HG02973 (cell line): ENCODE measurements at regions not wholly inside any gene's neighbourhood (a gene's known extent, or its start where the extent isn't known, plus 50 kb on each side); places are given as distances from the start of the nearest gene placed in this dataset.
"Not testable (repeated sequence)": the region's sequence is repeated elsewhere in the genome, so short reads cannot be mapped to it uniquely, and the experiment has no call there.

ENCODE experiments used
- ATAC-seq: cut with Tn5 transposase; IDR thresholded peaks from one replicate; pipeline ENCODE4 v1.9.1; 2021; ENCODE audit warnings: moderate library complexity; ENCODE audit not compliant: unreplicated experiment

- no peak for ATAC-seq
These were observed 300.9 kb upstream of the G2E3 start for GRCh38 chr14:30257946-30258661.

DNA sequence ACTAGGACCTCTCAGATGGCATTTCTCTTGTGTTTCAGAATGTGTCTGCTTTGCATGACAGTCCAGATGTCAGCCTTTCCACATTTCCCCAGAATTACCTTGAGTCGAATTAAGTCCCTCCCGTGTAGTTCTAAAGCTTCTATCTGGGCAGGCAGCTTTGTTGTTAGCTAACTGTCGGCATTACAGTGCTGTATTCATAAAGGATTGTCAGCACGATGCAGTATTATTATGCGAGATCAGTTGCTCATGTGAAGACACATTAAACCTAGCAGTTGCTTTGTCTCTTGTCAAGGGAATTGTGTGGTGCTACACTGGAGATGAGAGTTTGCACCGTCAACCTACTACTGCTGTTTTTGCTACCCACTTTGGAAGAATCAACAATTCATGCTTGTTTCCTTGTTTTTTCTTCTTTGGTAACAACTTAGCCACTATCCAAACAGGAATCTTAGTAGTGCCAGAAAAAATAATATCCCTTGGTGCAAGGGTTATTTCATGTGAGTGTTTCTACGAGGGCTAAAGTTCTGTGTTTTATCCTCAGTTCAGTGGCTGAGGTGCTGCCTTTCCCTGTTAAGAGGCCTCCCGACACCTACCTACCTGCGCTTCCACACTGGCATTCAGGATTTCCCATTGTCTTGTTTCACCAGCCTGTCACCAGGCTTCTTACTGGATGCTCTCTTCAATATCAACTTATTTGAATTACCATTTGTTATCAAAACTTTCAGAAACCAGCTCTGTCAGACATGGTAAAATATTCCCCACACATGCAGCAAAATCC, 297.9 kb upstream of the G2E3 start:
- no peak for ATAC-seq

DNA sequence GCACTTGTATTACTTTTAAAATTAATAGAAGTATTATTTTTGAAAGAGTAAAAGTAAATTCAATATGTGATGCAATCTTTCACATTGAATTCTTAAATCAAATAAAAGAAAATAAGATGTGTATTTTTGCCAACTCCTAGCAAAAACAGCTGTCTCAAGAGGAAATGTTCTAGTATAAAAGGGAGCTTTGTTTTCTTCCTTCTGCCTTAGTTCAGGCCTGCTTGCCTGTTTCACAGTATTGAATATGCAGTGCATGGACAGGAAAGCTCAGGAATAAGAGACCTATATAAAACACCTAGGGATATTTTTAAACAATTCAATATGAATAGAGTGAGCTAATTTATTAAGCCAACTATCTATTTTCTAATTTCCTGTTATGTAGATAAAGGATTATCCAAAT, 294.8 kb upstream of the G2E3 start:
- ATAC-seq: no peak

DNA sequence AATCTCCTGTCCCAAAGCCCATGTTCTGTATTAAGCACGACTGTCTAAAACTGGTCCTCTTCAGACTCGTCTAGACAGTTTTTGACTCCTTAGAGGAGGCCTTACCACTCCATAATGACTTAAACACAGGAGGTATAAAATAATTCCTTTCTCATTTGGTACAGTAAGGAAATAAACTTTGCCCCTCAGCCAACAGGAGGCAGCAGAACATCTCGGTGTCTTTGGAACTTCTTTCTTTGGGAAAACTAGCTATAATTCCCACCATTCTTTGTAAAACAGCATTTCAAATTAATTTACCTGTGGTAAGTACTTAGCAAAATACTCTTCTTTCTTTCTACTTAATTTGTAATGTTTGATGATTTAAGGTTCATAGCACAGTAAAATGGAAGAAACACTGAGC, 292.7 kb upstream of the G2E3 start:
- ATAC-seq: no peak

GRCh38 chr14:30267141-30267540, 291.8 kb upstream of the G2E3 start:
- ATAC-seq: no peak

DNA sequence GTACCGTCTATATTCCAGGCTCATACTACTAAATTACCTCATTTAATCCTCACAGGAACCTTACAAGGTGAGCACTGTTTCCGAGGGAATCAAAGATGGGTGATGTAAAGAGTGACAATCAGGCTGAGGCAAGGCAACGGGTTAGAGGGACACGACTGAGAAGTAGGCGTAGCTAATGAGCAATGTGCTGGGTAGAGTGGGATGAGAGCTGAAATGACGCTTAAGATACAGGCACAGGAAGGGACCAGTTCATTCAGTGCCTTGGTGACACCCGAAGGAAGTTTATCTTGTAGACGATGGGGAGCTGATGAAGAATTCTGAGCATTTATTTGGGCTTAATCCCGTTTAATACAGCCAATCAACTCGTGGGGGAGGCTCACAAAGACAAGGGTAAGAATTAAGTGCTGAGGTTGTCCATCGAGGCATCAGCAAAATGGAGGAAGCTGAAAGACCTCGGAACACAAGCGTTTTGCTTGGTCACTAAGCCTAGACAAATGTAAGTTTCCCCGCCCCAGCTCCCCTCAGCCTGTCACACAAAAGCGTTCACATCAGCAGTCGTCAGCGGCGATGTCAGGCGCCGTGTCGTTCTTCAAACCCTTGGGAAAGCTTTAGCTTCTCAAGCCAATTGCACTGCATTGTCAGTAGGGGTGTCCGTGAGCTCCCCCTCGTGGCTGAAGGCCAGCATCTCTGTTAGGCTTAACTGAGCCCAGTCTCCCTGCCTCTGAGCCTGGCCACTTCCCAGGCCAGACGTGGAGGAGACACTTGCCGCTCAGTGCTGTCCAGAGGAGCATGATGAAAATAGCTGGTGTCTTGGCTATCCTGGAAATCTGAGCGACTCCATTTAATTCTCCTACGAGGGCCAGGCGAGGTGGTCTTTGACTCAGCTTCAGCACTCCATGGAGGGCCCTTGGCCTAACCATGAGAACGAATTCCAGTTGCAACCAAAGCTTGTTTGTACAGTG, 288.5 kb upstream of the G2E3 start:
- ATAC-seq: peak; percentile 99

GRCh38 chr14:30271811-30272323, 287.1 kb upstream of the G2E3 start:
- ATAC-seq: no peak

DNA sequence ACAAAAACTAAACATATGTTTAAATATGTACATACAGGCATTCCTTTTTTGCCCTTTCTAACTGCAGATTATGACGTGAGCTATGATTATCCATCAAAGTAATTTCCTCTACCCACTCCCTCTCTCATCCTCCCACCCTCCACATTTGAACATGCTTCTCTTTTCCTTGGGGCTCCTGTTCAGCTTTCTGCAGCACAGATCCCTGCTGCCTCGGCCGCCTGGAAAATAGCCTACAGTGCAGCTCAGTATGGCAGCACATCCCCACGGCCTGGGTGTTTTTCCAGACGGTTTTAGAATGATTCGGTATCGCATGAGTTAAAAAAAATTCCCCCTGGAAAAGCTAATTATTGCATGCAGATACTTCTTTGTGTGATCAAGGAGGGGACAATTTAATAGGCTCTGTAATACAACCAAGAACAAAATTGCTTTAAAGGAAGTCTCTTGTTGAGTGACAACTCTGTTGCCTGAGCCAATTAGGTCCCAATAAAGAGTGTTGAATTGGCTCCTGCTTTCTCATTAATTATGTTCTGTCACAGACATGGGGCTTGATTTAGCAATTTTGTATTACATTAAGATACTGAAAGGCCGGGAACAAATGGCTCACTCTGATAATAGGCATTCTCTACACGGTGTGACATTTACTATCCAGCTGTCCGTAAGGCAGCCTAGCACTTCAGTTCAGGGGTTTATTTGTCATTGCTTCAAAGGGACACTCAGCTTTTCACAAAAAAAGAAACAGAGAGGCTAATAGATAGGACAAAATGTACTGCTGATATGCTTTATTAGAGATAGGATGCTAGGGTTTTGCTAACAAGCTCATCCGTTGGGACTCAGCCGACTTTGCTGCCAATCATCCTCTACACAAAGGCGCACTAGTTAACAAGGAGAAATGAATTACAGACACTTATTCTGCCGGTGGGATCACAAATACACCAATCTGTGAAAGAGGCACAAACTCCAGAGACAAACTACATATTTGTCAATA, 285.8 kb upstream of the G2E3 start:
- ATAC-seq: no peak

- ATAC-seq: no peak
These were observed 283.4 kb upstream of the G2E3 start for GRCh38 chr14:30275604-30276003.

- no peak for ATAC-seq
These were observed 281.7 kb upstream of the G2E3 start for GRCh38 chr14:30277268-30277667.

GRCh38 chr14:30278856-30279255, 280.1 kb upstream of the G2E3 start:
- ATAC-seq: not testable (repeated sequence)

GRCh38 chr14:30283822-30284446, 275.0 kb upstream of the G2E3 start:
- peak; percentile 60 for ATAC-seq

- no peak for ATAC-seq
These were observed 274.1 kb upstream of the G2E3 start for GRCh38 chr14:30284808-30285207.

DNA sequence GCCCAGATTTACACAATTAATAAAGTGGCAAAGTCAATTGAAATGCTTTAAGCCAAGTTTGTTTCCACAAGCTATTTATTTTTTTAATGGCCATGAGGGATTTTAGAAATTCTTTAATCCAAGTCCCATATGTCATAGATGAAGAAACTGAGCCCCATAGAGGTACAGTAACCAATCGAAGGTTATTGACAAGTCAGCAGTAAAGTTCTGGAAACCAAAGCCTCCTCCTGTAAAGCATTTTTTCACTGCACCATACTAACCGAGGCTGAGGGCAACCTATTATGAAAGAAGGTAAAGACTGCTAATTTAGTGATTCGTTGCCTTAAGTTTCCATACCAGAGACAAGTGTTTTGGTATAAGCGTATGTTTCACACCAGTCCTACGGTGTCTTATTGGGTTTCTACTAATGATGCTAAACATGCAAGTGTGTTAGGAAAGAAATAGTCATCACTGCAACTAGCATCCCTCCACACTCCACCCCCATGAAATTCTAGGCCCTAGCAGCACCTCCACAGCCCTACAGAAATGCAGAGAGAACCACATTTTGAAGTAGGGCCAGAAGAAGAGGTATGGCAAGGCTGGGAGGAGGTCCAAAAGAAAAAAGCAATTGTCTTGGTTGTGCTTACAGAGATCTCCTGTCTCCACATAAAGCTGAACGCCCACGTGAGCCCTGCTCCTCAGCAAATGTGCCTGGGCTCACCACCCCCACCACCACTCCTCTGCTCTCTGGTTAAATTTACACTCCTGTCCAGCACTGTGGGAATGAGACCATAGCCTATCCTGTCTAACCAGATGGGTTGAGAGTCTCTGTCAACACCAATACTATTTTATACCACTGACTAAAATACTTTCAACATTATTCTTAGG, 271.1 kb upstream of the G2E3 start:
- no peak for ATAC-seq

GRCh38 chr14:30290001-30290400, 269.0 kb upstream of the G2E3 start:
- ATAC-seq: no peak

DNA sequence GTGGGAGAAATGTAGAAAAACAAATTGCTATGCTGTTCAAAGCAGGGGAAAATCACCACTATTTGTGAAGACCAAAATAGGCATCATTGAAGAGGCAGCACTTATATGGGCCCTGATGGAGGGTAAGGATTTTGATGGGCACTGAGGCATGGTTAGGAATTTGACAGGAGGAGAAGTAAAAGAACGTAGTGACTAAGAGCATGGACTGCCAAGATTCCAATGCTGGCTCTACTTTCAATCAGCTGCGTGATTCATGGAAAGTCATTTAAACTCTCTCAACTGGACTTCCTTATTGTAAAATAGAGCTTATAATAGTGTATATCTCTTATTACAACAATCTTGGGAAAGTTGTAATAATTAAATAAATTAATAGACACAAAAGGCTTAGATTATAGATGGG, 267.7 kb upstream of the G2E3 start:
- ATAC-seq: no peak

GRCh38 chr14:30292541-30292940, 266.4 kb upstream of the G2E3 start:
- no peak for ATAC-seq

GRCh38 chr14:30295980-30296379, 263.0 kb upstream of the G2E3 start:
- no peak for ATAC-seq
